HG03342 (cell line): ENCODE measurements at regions not wholly inside any gene's neighbourhood (a gene's known extent, or its start where the extent isn't known, plus 50 kb on each side); places are given as distances from the start of the nearest gene placed in this dataset.

Experiments used
- ATAC-seq: cut with Tn5 transposase; IDR thresholded peaks from one replicate; pipeline ENCODE4 v1.9.1; 2021; ENCODE audit warnings: mild to moderate bottlenecking, moderate library complexity; ENCODE audit not compliant: unreplicated experiment

DNA sequence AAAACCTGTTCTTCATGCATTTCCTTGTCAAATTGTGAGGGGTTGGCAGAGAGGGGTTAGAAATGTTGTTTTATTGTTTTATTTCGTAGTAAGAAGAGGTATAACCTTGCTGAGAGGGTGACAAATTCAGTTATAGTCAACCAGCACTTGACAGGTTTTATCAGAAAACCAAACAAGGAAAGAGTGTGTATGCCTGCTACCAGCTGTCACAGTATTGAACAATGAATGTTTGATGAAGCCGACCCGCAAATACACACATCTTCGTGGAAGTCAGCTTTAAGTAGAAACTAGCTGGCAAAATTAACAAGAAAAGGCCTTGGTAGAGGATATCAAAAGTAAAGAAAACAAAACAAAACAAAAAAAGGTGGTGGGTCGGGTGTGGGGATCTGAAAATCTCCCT, 214.6 kb upstream of the TLE4 start:
- ATAC-seq, result no peak

DNA sequence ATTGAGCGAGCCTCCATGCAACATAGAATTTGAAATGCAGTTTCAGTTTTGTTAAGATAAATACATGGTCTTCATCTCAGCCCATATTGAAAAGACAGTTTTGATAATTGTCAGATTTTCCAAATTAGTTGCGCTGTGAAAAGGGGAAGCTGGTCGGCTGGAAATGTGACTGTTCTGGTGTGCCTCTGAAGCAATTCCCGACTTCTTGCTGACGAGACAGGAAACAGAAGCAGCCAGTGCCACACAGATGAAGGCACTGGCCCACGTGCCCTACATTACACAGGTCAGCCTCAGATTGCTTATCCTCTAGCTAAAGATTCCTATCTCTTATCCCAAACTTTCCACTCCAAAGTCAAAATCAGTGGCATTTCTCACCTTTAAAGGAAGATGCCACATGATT, 214.1 kb upstream of the TLE4 start:
- ATAC-seq, result no peak

DNA sequence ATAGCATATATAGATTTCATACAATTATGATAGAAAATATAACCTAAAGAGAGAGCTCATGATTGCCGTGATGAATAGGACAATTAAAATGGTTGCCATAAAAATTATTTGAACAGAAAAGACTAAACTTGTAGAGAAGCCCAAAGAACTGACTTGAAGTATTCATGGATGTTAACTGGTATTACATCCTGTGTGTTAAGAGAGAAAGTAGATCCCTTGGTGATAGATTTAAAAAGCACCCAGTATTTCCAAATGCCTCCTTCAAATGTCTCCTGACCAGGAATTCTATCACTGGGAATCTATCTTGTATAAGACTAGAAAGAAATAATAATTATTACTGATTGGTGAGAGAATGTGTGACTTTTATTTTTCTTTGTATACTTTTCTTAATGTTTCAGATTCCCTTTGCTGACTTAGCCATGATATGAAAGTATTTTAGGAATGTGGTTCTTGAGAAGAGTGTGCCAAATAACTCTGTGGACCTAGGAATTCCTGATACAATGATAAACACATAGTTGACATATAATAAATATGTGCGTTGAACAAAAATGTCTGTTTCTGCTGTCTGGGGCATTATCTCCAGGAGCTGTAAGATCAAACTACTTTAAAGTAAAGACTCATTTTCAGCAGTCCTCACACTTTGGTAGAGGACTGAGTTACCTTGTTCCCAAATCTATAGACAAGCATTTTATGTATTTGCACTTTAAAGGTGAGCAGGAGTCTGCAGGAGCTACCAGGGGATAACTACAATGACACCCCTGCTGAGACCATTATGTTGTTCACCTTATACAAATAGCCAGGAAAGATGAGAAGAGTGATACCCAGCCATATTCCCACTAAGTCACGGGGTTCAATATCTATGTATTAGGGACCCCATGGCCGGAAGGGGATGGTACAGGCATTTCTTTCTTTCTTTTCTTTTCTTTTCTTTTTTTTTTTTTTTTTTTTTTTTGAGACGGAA, 211.1 kb upstream of the TLE4 start:
- no peak for ATAC-seq

DNA sequence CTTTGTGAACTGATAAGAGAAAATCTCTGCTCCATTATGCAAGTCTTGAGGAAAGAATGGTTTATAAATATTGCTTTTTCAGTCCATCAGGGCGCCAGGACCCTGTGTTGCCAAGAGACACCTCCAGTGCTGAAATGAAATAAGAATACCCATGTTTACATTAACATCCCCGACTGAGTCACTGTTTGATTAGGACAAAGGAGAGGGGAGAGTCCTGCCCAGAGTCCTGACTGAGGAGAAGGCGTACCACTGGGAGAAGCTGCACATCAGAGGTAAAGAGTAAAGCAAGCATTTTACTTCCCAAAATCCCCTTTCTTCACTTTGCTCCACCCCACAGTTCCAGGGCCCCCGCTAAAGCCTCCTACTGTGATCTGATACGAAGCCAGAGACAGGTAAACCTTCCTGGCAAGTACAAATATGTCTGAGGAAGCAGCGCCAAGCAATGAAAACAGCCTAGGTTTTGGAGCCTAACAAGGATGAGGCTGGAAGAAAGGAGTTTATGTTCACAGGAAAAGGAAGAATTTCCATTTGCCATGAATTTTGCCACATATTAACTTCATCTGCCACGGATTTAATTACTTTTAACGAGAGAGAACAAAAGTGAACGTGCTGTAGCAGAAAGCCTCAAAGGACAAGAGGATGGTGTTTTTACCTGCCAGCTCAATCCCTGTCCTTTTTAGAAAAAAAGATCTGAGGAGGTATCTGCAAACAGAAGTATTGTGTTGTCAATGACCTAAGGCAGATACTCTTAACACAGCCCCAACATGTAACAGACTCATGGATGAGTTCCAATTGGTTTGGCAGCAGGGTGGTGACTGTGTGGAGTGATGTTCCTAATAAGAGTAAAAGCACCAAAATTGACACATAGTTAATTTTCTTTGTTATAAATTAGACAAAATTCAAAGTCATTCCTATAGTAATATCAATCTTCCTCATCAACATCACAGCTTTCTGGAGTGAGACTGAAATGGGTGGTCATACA, 209.4 kb upstream of the TLE4 start:
- ATAC-seq, result no peak

DNA sequence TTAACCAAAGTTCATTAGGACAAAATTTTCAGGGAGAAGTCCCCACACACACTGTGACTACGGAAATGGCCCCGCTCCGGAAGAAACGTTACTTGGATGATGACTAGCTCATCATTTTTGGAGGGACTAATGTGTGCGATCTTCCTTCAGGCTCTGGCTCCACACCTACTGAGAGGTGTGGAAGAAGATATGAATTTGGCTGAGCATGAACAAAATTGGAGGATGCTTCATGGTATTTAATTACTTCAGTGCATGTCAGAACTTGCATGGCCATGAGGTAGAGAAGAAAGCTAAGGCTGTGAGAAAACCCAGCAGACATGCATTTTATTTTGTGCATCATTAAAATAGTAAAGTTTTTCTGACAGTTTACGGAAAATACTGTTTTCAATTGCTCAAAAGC, 202.1 kb upstream of the TLE4 start:
- no peak for ATAC-seq

DNA sequence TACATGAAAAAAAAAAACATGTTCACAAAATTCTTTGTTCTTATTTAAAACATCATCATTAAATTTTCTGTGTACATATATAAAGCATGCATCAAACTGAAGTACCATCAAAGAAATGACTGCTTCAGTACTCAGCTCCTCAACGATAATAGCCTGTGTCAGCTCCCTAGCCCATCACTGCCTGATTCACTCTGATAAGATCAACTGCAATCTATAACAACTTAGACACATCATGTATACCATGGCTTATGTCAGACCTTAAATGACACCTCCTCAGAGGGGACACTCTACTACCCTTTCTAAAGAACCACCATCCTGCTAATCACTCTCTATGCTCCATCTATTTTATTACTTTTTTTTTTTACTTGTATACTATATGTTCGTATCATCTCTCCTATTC, 200.5 kb upstream of the TLE4 start:
- ATAC-seq, result no peak

DNA sequence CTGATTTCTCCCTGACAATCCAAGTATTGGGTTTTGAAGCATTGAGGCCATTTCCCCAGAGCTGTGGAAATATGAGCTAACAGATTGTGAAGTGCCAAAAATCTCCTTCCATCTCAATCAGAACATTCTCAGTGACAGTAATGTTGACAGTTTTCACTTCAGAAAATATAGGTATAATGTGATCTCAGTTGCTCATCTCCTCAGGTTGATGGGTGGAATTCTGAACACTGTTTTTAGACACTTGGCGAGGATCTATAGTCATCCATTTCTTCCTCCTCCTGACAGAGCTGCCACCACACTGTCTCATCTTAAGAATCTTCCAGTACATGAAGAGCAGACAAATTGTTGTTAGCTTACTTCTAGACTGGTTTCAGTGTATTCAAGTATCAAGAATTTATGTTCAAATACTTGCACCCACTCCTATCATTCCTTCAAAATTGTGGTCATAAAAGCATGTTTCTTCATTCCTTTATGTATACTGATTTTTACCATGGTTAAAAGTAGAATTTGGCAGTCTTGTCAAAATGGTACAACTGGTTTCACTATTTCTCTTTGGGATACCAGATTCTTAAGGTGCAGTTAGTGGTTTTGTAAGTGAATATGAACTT, 199.7 kb upstream of the TLE4 start:
- no peak for ATAC-seq

DNA sequence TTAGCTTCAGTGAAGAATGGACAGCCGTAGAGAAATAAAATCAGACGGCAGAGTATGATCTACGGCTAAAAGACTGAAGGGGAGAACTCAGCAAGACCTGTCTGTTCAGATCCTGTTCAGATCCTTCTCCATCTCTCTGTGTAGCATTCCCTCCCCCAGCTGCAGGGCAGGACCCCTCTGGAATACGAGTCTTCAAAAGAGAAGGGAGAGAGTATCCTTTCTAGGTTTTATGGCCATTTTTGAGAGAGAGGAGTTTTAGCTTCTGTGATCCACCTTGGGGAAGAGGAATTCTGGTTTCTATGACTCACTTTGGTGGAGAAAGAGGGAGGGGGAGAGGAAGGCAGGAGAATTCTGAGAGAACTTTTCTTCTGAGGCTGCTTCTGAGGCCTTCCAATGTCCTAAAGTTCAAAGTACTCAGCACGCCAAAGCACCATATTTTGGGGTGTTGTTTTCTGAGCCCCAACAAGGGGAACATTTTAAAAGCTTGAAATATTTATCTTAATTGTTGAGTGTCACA, 194.4 kb upstream of the TLE4 start:
- no peak for ATAC-seq

DNA sequence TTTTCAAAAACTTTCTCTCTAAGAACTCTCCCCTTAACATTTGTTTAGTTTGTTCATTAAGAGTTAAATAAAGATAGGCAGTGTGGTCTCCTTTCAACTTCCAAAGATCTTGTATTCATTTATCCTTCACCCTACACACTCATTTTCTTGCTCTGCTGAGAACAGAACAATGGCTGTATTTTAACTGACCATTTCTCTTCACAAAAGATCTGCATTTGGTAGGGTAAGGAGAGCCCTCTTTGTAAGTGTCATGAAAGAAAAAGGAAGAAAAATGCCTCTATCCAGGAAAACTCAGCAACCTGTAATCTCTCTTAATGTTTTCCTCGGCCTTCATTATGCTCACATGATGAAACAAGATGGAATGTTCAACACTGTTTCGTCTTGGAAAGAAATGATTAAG, 193.7 kb upstream of the TLE4 start:
- no peak for ATAC-seq

DNA sequence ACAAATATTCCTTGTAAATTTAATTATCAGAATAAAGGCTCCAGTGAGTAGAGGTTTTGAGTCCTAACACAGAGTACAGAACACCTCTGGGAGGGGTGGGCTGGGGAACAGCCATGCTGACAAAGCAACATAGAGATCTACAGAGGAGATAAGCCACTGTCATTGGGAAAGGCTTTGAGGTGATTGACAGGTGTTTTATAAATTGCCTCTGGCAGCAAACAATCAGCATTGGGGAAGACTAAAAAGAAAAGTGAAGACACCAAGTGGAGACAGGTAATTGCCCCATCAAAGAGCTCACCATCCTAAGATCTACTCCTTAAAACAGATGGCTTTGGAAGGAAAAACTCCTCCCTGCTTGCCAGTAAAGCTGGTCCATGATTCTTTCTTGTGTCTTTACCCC, 189.7 kb upstream of the TLE4 start:
- ATAC-seq, result no peak

DNA sequence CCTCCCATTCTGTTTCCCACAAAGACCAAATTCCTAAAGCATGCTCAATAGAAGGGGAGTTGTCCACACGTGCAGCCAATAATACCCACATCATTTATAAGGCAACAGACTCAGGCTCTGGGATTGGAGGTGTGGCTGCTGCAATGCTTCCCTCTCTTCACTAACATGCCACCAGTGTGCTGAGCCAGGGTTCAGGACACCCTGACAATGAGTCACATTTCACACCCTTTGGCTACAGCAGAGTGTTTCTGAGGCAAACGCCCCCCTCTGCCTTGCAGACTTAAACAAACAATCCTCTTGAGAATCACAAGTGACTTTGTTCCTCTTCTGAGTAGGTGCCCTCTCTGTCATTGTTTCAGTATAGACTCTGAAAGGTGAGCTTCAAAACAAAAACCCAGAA, 189.3 kb upstream of the TLE4 start:
- no peak for ATAC-seq

DNA sequence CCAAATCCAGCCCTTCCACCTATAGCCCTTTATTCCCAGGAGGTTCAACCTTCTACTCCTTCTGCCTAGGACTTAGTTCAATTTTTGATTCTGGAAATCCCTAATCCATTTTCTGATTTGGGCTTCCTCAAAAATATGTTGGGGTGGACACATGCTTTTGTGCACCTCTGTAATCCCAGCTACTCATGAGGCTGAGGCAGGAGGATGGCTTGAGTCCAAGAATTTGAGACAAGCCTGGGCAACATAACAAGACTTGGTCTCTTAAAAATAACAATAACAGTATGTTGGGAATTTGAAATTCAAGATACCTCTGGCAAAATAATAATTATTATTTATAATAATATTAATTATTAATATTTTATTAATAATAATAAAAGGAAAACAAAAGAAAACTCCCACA, 188.7 kb upstream of the TLE4 start:
- no peak for ATAC-seq

DNA sequence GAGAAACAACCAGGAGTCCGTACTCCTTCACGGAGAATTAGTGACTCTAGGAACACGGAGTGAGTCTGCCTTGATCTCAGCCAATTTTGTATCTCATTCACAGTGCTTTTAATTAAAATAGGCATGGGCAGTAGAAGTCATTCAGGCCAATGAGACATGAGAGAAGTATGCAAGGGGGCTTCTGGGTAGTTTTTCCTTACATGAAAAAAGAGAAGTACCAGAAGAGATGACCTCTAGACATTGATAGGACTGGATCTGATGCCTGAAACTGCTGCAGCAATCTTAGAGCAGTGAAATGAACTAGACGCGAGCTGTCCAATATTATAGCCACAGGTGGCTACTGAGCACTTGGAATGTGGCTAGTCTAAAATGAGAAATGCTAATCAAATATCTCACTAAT, 187.7 kb upstream of the TLE4 start:
- ATAC-seq, result no peak

DNA sequence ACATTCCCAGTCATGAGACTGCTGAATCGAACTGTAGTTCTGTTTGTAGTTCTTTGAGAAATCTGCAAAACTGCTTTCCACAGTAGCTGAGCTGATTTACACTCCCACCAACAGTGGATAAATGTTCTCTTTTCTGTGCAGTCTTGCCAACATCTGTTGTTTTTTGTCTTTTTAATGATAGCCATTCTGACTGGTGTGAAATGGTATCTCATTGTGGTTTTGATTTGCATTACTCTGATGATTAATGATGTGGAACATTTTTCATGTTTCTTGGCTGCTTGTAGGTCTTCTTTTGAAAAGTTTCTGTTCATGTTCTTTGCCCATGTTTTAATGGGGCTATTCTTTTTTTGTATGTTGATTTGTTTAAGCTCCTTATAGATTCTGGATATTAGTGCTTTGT, 187.3 kb upstream of the TLE4 start:
- ATAC-seq, result no peak

DNA sequence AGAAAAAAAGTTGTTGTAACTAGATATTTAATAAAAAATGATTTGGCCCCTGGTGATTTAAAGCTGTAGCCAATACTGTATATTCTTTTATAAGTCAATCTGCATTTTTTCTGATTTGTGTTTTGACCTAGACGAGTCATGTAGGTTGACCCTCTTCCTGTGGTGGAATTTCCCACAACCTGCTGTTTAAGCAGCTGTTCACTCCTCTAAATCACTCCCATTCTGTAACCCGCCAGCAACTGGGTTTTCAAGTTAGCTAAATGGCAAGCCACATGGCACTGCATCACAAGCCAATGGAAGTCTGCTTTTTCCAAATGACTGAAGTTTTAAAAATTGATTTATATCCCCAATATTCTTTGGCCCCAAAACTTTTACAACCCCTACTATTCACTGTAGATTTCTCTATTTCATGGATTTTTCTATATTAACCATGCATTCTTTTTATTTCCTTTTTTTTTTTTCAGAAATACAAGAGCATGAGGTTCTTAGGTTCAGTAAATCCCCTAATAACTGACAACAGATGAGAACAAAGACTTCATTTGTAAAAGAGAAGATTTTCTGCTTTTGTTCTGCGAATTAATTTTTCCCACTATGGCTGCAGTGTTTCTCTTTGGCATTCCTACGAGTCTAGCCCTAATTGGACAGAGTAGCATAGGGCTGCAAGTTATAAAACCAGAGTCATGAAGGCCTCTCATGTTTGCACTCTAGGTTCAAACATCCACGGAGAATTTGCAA, 184.5 kb upstream of the TLE4 start:
- no peak for ATAC-seq

DNA sequence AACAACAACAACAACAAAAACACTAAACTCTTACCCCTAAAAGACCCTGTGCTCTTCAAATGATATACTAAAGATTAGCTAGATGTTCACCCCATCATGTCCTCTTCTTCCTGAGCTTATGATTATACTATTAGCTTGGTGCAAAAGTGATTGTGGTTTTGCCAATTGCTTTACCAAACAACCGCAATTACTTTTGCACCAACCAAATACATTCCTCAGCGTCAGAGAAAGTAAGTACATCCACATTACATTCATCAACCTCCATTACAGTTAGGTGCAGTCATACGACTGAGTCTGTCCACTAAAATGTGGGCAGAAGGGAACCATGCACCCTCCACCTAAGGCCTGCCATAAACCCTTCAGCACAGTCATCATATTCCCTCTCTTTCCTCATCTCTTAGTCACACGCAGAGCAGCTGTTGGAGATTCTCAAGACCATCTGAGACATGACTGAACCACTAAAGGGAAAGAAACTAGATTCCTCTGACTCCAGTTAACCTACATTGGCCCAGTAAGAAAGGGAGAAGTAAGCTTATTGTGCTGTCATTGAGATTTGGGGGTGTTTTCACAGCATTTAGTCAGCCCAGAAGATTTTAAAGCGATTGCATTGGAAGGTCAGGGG, 181.6 kb upstream of the TLE4 start:
- ATAC-seq, result no peak

DNA sequence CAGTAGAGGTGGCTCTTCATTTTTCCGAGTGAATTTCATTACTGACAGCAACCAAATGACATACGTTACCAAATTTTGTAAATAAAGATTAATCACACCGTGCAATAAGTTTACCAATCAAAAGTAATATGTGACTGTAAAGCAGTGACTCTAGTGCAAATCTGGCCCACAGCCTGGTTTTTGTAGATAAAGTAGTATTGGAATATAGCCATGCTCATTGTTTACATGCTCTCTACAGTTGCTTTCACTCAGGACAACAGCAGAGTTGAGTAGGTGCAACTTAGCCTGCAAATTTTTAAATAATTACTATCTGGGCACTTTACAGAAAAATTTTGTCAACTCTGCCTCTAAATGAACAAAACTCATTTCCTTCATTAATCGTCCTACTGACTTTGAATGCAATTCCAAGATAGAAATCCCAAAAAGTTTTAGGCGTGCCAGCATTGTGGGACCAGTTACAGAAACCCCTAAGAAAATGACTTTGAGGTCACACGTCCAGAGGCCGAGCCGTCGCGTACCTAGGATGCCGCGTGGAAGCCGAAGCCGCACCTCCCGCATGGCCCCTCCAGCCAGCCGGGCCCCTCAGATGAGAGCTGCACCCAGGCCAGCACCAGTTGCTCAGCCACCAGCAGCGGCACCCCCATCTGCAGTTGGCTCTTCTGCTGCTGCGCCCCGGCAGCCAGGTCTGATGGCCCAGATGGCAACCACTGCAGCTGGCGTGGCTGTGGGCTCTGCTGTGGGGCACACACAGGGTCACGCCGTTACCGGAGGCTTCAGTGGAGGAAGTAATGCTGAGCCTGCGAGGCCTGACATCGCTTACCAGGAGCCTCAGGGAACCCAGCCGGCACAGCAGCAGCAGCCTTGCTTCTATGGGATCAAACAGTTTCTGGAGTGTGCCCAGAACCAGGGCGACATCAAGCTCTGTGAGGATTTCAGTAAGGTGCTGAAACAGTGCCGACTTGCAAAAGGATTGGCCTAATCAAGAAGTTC, 180.7 kb upstream of the TLE4 start:
- no peak for ATAC-seq

DNA sequence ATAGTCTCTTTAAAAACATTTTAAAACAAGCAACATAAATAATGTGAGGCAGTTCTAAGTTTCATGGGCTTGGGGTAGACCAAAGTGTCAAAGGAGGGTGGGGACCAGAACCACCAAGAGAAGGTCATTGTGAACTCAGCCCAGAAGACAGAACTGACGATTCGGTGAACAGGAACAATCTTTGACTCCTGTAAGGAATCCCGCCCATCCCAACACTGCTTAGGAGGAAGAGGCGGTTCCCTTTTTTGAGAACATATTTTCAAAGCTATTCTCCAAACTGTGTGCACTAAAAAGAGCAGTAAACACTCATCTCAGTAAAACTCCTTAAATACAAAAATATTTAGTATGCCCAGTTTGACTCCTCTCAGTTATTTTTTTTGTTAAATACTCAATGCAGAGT, 176.5 kb upstream of the TLE4 start:
- ATAC-seq, result no peak

DNA sequence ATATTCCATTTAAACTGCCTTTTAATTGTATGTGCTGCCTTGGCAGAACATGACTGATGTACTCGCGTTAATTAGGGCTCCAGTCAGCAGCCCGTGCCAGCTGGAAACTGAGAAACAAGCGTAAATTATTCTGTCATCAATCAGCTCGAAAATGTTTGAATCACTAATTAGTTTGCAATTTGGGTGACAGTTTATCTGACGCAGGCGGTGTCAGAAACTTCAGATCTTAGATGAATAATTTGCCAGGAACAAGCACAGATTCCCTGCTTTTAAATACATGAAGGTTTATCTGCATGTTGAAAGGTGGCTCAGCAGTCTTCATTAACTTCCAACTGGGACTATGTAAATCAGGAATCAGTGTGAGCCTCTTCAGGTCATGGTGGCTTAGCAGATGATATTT, 176.0 kb upstream of the TLE4 start:
- no peak for ATAC-seq
